GM12875 (cell line): ENCODE measurements at regions not wholly inside any gene's neighbourhood (a gene's known extent, or its start where the extent isn't known, plus 50 kb on each side); places are given as distances from the start of the nearest gene placed in this dataset.

ENCODE experiments used
- H3K4me3 ChIP-seq: one replicate; pipeline ENCODE4 v1.5.1; 2011; ENCODE audit warnings: low read depth, low read length, control low read depth
- CTCF ChIP-seq: IDR thresholded peaks from 2 replicates; pipeline ENCODE4 v1.5.1; 2011; ENCODE audit warnings: low read depth, mild to moderate bottlenecking, control low read depth, inconsistent platforms, low read length, moderate library complexity, borderline replicate concordance; ENCODE audit not compliant: insufficient read depth

DNA sequence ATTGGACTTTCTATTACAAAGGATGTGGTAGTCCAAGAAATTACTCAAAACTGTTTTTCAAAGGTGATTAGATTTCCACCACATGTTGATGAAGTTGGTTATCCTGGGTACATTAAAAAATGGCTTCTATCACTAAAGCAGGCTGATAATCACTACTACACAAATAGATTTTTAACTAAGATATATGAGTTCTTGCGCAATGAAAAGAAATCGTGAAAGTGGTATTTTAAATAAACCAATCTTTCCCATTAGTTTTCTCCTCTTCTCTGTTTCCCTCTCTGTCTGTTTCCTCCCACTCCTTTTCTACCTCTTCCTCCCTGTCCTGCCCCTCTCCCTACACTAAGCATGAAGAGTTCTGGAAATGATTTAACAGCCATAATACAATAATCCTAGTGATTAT lies 487.9 kb upstream of the CITED2 start:
- no peak for TF ChIP-seq CTCF
- H3K4me3 ChIP-seq = no peak overlapping the region

GRCh38 chr6:139860203-139860602 lies 485.8 kb upstream of the CITED2 start:
- H3K4me3 ChIP-seq = no peak overlapping the region
- no peak for TF ChIP-seq CTCF

GRCh38 chr6:139858429-139858828 lies 484.0 kb upstream of the CITED2 start:
- no peak for TF ChIP-seq CTCF
- no peak overlapping the region for H3K4me3 ChIP-seq

- H3K4me3 ChIP-seq = no peak overlapping the region
- TF ChIP-seq CTCF = no peak
Observed at GRCh38 chr6:139857143-139857542, 482.7 kb upstream of the CITED2 start.

DNA sequence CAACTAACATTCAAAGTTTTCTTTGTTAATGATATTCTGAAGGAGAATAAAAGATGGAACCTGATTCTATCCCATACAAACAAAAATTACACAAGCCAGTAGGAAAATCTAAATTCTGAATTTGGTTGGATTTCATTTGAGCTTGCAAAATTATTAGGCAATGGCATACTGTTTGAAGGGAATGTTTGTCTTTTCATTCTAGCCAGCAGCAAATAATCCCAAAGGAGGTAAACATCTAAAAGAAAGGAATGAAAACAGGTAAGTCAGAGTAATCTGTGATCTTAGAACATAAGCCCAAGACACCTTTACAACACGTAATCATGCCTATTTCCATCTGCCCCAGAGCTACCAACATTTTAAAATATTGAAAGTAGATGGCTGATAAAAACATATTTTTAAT lies 482.1 kb upstream of the CITED2 start:
- TF ChIP-seq CTCF = no peak
- H3K4me3 ChIP-seq = no peak overlapping the region

DNA sequence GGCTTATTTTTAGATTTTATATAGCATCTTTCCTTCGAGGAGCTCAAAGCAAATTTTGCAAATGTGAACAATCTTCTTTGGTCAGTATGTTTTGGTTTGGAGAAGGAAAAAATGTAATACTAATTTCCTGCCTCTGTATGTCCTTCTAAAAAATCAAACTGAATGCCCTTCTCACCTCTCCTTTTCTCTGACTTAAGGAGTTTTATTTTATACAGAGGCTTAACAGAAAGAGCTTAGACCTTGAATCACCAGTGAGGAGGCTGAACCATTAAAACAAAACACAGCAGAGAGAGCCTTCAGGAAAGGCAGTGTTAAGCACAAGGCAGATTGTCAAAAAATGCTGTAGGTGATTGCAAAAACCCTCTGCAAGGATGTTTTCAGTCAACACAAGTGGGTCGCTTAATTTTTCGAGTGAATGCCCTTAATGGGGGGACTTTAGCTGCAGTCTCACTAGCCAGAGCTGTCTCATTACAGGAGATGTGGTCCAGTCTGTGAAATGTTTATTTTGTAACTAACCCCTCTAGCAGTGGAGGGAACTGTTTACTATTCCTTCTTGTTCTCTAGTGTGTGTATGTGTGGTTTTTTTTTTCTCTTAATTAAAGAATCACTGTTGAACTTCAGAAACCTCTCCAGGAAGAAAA lies 481.3 kb upstream of the CITED2 start:
- TF ChIP-seq CTCF = no peak
- no peak overlapping the region for H3K4me3 ChIP-seq

DNA sequence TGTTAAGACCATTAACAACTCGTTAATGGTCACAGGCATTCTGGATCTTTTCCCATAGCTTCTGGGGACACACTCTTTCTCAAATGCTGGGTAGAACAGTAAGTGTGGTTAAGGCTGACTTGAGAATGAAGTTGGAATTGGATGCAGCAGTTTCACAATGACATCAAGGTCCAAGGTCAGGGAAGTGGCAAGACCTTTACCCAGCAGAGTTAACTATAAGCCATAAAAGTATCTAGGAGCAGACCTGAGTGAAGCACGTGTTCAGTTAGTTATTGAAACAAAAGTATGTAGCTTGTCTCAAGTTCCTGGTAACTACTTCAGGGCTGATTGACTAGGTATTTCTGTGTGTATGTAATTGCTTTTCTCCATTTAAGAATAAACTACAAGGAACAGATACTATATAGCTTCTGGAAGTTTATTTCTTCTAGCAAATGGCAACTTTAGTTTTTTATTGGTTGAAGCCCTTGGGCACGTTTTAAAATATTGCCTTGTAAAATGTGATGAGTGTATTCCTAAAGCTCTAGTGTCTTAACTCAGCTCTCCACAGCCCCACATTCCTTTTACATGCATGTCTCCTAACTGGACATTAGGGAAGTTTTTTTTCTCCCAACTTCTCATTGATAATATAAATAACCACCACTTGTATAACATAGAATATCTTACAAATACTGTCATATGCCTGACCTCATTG lies 479.0 kb upstream of the CITED2 start:
- TF ChIP-seq CTCF = no peak
- no peak overlapping the region for H3K4me3 ChIP-seq
